Astrocyte of the spinal cord (primary cell): ENCODE measurements at regions not wholly inside any gene's neighbourhood (a gene's known extent, or its start where the extent isn't known, plus 50 kb on each side); places are given as distances from the start of the nearest gene placed in this dataset.

Source experiments
- DNase-seq: peaks from one replicate; pipeline ENCODE4 v3.0.0; 2011; ENCODE audit warnings: low read depth, low spot score
- H3K4me3 ChIP-seq: 2 replicates; pipeline ENCODE4 v1.5.1; 2011; ENCODE audit warnings: low read depth, mild to moderate bottlenecking, low read length, moderate library complexity
- CTCF ChIP-seq: IDR thresholded peaks from 2 replicates; pipeline ENCODE4 v1.5.1; 2012; ENCODE audit warnings: low read depth, mild to moderate bottlenecking, low read length, inconsistent platforms
- in situ Hi-C: cut with HindIII; loops from 2 replicates; pipeline ENCODE4 v1.10.0; 2017; ENCODE audit warnings: low sequenced_read_pairs

GRCh38 chr2:198652461-198652860 is 805.3 kb downstream of the SATB2 start:
- H3K4me3 ChIP-seq: no peak overlapping the region
- DNase-seq: no peak
- in situ Hi-C loops: no loop called here
- no peak for TF ChIP-seq CTCF

DNA sequence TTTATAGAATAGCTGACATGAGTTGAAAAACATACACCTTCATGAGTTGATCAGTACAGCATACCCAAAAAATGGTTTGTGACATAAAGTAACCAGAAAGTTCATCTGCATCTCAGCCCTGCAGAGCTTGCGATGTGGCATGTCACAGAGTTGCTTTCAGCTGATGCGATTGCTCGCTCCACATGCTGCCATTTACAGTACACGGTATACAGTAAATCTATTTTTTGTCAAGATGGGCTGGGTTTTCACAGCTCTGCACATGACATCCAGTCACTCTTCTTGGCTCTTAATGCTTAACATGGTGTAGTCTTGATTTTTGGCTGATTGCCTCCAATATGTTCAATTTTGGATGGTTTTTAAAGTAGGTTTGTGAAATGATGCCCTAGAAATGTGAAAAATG is 811.9 kb downstream of the SATB2 start:
- in situ Hi-C loops: no loop called here
- no peak for DNase-seq
- no peak overlapping the region for H3K4me3 ChIP-seq
- no peak for TF ChIP-seq CTCF

GRCh38 chr2:198641161-198641560 is 816.6 kb downstream of the SATB2 start:
- no peak for DNase-seq
- TF ChIP-seq CTCF: no peak
- in situ Hi-C loops: no loop called here

GRCh38 chr2:198640463-198640862 is 817.3 kb downstream of the SATB2 start:
- in situ Hi-C loops: no loop called here
- no peak overlapping the region for H3K4me3 ChIP-seq
- TF ChIP-seq CTCF: no peak
- DNase-seq: no peak

More at GRCh38 chr2:198641161-198641560, 816.6 kb downstream of the SATB2 start:
- no peak overlapping the region for H3K4me3 ChIP-seq

GRCh38 chr2:198639580-198639979 is 818.2 kb downstream of the SATB2 start:
- no peak for TF ChIP-seq CTCF
- no peak for DNase-seq
- no peak overlapping the region for H3K4me3 ChIP-seq
- in situ Hi-C loops: no loop called here

- DNase-seq: no peak
- no peak for TF ChIP-seq CTCF
- in situ Hi-C loops: no loop called here
- no peak overlapping the region for H3K4me3 ChIP-seq
Measured at GRCh38 chr2:198638577-198638976, 819.2 kb downstream of the SATB2 start.

DNA sequence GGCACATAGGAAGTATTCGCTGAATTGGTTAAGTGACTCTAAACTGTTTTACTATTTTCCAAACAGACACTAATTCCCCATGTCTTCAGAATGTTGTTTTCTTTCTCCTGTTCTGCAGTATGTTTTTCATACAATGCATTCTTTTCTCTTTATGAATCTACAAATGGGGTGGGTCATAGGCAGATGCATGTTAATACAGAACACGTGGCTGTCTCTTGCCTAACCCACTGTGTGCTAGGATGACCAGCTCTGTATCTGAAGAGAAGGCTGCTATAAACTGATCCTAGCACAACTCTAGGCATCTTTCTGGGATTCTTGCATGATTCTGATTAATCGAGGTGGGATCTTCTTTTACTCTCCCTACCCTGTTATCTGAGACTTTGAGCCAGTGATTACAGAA is 826.0 kb downstream of the PLCL1 start:
- H3K4me3 ChIP-seq: no peak overlapping the region
- in situ Hi-C loops: no loop called here
- DNase-seq: no peak
- TF ChIP-seq CTCF: no peak
